Vagina (tissue), 2 donors: ENCODE measurements at regions not wholly inside any gene's neighbourhood (a gene's known extent, or its start where the extent isn't known, plus 50 kb on each side); places are given as distances from the start of the nearest gene placed in this dataset.

Experiments used
- DNase-seq, 2 donors: peaks; one replicate each; pipeline ENCODE4 v3.0.0-alpha.2; 2017; ENCODE audit errors: extremely low spot score in 2 of 2
- H3K27ac ChIP-seq: fragments of 200-600 bp; sonication (generic); one replicate; pipeline ENCODE4 v1.5.1; 2019
- H3K27me3 ChIP-seq: fragments of 200-600 bp; sonication (generic); one replicate; pipeline ENCODE4 v1.5.1; 2019
- H3K36me3 ChIP-seq, 2 donors: fragments of 200-600 bp; sonication (generic); one replicate each; pipeline ENCODE4 v1.5.1; 2017 to 2019
- H3K4me1 ChIP-seq: fragments of 200-600 bp; sonication (generic); one replicate; pipeline ENCODE4 v1.5.1; 2019
- H3K4me3 ChIP-seq, 2 donors: fragments of 200-600 bp; sonication (generic); 1 replicate in 1 of 2; 2 replicates in 1 of 2; pipeline ENCODE4 v1.5.1; 2016 to 2019
- H3K9me3 ChIP-seq: fragments of 200-600 bp; sonication (generic); one replicate; pipeline ENCODE4 v1.5.1; 2019
- POLR2A ChIP-seq, 2 donors: fragments of 450-650 bp; IDR thresholded peaks; one replicate each; pipeline ENCODE4 v1.6.1; 2017; ENCODE audit warnings: antibody characterized with exemption in 2 of 2, mild to moderate bottlenecking in 2 of 2, moderate library complexity in 2 of 2
- POLR2AphosphoS5 ChIP-seq, 2 donors: sonication (generic); formaldehyde crosslinking; IDR thresholded peaks; one replicate each; pipeline ENCODE4 v1.9.0; 2017; ENCODE audit warnings: antibody characterized with exemption in 2 of 2, mild to moderate bottlenecking in 2 of 2, low read depth in 1 of 2; ENCODE audit not compliant: insufficient read depth in 1 of 2
- intact Hi-C: fragments of 100-400 bp; cut with DNase I; formaldehyde crosslinking; loops from one replicate; pipeline ENCODE4 v1.15.1; 2023
- TF ChIP-seq, protein P1 (sequence below), 3 experiments: fragments of 450-650 bp in 2 of 3; fragments of 200-600 bp in 1 of 3; sonication (generic) in 1 of 3; IDR thresholded peaks; one replicate each; pipeline ENCODE4 v1.5.1; 2017 to 2019; ENCODE audit warnings: antibody characterized with exemption in 3 of 3, mild to moderate bottlenecking in 2 of 3, moderate library complexity in 2 of 3

DNA sequence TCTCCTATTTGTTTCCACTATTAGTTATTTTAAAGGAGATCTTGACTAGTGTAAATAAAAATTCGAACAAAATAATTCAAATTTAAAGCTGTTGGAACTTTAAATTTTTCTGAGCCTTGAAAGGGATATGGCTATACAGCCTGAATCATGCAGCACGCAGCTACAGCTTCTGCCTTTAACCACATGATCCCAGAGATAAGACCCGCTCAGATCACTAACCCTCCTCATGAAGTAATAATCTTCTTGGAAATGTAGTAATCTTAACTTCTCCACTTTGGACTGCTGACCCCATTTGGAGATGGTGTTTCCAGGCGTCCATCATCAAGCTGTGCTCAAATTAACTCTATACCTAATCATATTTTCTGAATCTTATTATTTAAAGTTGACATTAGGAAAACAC, 336.6 kb downstream of the DSC3 start:
- Histone ChIP-seq H3K27me3 (no peaks in the 10 kb centered on the region), H3K36me3 (no peaks in the 10 kb centered on the region), H3K4me1 (no peaks in the 10 kb centered on the region), H3K9me3 (no peaks in the 10 kb centered on the region), H3K27ac (no peak overlapping the region), H3K4me3 (no peak overlapping the region)
- no peak for TF ChIP-seq POLR2AphosphoS5 (IDR thresholded peaks at IDR 0.05; ENCODE audit: insufficient read depth in 1 of 2, low read depth in 1 of 2)
- TF ChIP-seq, protein P1, sequence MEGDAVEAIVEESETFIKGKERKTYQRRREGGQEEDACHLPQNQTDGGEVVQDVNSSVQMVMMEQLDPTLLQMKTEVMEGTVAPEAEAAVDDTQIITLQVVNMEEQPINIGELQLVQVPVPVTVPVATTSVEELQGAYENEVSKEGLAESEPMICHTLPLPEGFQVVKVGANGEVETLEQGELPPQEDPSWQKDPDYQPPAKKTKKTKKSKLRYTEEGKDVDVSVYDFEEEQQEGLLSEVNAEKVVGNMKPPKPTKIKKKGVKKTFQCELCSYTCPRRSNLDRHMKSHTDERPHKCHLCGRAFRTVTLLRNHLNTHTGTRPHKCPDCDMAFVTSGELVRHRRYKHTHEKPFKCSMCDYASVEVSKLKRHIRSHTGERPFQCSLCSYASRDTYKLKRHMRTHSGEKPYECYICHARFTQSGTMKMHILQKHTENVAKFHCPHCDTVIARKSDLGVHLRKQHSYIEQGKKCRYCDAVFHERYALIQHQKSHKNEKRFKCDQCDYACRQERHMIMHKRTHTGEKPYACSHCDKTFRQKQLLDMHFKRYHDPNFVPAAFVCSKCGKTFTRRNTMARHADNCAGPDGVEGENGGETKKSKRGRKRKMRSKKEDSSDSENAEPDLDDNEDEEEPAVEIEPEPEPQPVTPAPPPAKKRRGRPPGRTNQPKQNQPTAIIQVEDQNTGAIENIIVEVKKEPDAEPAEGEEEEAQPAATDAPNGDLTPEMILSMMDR (IDR thresholded peaks at IDR 0.05): no peak
- TF ChIP-seq POLR2A (IDR thresholded peaks at IDR 0.05): no peak
- intact Hi-C loops: no loop called here
- DNase-seq: no peak

DNA sequence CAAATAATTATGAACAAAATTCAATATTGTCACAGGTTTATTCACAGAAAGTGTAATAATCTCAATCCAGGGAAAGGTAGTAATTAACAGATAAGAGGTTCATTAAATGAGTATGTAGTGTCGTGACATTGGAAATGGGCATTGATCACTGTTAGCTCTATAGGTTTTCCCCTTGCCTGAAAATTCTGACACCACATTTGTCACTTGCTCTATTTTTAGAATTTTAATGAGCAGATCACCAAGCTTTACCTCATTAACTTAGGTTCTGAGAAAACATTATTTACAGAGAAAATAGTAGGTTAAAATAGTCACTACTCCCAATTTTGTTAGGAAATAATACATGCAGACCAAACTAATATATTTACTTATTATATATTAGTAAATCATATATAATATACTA, 344.0 kb downstream of the DSC3 start:
- TF ChIP-seq POLR2AphosphoS5 (IDR thresholded peaks at IDR 0.05; ENCODE audit: insufficient read depth in 1 of 2, low read depth in 1 of 2) (no peak), POLR2A (IDR thresholded peaks at IDR 0.05) (no peak)
- TF ChIP-seq, protein P1 (IDR thresholded peaks at IDR 0.05): no peak
- no peak for DNase-seq
- H3K27me3 ChIP-seq: no peaks in the 10 kb centered on the region
- no peak overlapping the region for H3K4me3 ChIP-seq
- H3K4me1 ChIP-seq: no peaks in the 10 kb centered on the region
- no peaks in the 10 kb centered on the region for H3K36me3 ChIP-seq
- intact Hi-C loops: no loop called here
- no peaks in the 10 kb centered on the region for H3K9me3 ChIP-seq
- H3K27ac ChIP-seq: no peak overlapping the region

DNA sequence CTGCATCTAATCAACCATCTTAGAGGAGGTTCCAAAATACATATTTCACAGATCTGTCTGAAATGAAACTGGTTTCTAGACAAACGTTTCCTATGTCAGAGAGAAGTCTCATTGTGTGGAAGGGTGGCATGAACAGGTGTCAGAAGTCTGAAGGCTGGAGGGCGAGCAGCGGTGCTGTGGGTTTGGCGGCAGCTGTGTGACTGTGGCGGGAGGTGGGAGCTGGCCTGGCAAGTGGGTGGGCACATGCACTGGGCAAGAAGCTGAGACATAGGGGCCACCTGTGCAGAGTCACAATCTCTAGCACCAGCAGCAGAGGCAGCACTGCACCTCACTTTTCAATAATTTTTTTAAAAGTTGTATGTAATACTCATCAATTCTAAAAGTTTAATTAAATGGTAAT, 346.3 kb downstream of the DSC3 start:
- H3K36me3 ChIP-seq: no peaks in the 10 kb centered on the region
- H3K4me1 ChIP-seq: no peaks in the 10 kb centered on the region
- no peak overlapping the region for H3K27ac ChIP-seq
- H3K4me3 ChIP-seq: no peak overlapping the region
- TF ChIP-seq POLR2A (IDR thresholded peaks at IDR 0.05) (no peak), POLR2AphosphoS5 (IDR thresholded peaks at IDR 0.05; ENCODE audit: insufficient read depth in 1 of 2, low read depth in 1 of 2) (no peak)
- TF ChIP-seq, protein P1 (IDR thresholded peaks at IDR 0.05): no peak
- no peaks in the 10 kb centered on the region for H3K9me3 ChIP-seq
- no peak for DNase-seq
- intact Hi-C loops: no loop called here
- no peaks in the 10 kb centered on the region for H3K27me3 ChIP-seq

DNA sequence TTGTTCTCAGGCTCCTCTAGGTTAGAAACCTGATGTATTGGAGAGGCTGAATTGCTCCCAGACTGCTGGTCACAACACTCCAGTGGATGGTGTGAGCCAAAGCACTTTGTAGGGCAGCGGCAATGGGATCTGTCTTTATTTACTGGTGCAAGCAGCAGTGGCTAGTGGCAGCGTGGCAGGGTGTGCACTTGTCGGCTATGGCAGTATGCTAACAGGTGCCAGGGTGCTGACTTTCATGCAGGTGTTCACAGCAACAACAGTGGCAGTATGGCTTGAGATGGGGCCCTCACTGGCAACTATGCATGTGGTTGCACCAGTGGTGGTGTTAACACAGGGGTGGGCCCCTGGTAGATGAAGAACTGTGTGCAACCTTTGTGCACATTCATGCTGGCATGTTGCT, 347.8 kb downstream of the DSC3 start:
- Histone ChIP-seq H3K4me1 (no peaks in the 10 kb centered on the region), H3K4me3 (no peak overlapping the region), H3K27ac (no peak overlapping the region), H3K36me3 (no peaks in the 10 kb centered on the region), H3K27me3 (no peaks in the 10 kb centered on the region), H3K9me3 (no peaks in the 10 kb centered on the region)
- no peak for DNase-seq
- no peak for TF ChIP-seq POLR2AphosphoS5 (IDR thresholded peaks at IDR 0.05; ENCODE audit: insufficient read depth in 1 of 2, low read depth in 1 of 2)
- TF ChIP-seq, protein P1 (IDR thresholded peaks at IDR 0.05): no peak
- TF ChIP-seq POLR2A (IDR thresholded peaks at IDR 0.05): no peak
- intact Hi-C loops: no loop called here

DNA sequence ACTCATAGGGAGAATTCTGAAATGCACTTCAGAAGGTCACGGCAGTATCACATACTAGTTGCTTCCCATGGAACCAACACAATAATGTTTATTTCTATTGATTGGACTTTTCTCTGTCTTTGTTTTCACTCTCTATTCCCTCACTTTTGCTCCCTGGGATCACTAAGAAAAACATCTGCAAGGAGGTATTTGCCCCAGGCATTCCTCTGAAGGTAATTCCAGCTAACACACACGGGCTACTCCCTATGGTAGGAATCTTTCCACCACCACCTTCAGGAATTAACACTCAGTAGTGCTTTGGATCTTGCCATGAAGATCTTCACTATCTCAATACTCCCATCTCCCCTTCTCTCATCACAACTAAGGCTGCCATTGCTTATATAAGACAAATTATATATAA, 353.3 kb downstream of the DSC3 start:
- intact Hi-C loops: no loop called here
- H3K27ac ChIP-seq: no peak overlapping the region
- DNase-seq: no peak
- H3K36me3 ChIP-seq: no peaks in the 10 kb centered on the region
- no peaks in the 10 kb centered on the region for H3K27me3 ChIP-seq
- no peak overlapping the region for H3K4me3 ChIP-seq
- H3K9me3 ChIP-seq: no peaks in the 10 kb centered on the region
- no peaks in the 10 kb centered on the region for H3K4me1 ChIP-seq
- TF ChIP-seq POLR2A (IDR thresholded peaks at IDR 0.05): no peak
- no peak for TF ChIP-seq POLR2AphosphoS5 (IDR thresholded peaks at IDR 0.05; ENCODE audit: insufficient read depth in 1 of 2, low read depth in 1 of 2)
- TF ChIP-seq, protein P1 (IDR thresholded peaks at IDR 0.05): no peak
